HepG2 (cell line): ENCODE measurements at regions not wholly inside any gene's neighbourhood (a gene's known extent, or its start where the extent isn't known, plus 50 kb on each side); places are given as distances from the start of the nearest gene placed in this dataset.

Experiments
- ATAC-seq: fragments of 200-7000 bp; cut with Tn5 transposase; 3 replicates; pipeline ENCODE4 v1.9.1; 2020; ENCODE audit warnings: mild to moderate bottlenecking, moderate library complexity
- BruUV-seq: library from RNA; stranded (reverse); fragments of 400-500 nt; replicated peaks from 2 replicates; lab custom pipeline; 2021; lab: Mats Ljungman, UMichigan
- CTCF ChIA-PET: fragments of 300-600 bp; formaldehyde crosslinking; extraction: SDS; loops from one replicate; lab custom pipeline; 2021; ENCODE audit warnings: low total read pairs, inconsistent platforms, low intra/inter-chr PET ratio; lab: Yijun Ruan, JAX
- POLR2A ChIA-PET: fragments of 350-600 bp; sonication (Branson Sonifier 250); formaldehyde crosslinking; loops from one replicate; lab custom pipeline; 2020; ENCODE audit warnings: antibody characterized with exemption, inconsistent platforms; lab: Yijun Ruan, JAX
- DNase-seq: peaks from one replicate; pipeline ENCODE4 v3.0.0-alpha.2; 2015; ENCODE audit warnings: low spot score
- FAIRE-seq: peaks from 3 replicates; lab custom pipeline; 2011; peaks lifted over from hg19 to GRCh38; lab: Jason Lieb, UNC
- H2AFZ ChIP-seq: one replicate; pipeline ENCODE4 v1.6.1; 2011; ENCODE audit warnings: low read length, inconsistent platforms
- H3K27ac ChIP-seq: fragments of 300-600 bp; 3 replicates; pipeline ENCODE4 v1.8.0; 2011; ENCODE audit warnings: mixed run types, mild to moderate bottlenecking, mixed read lengths, low read length, inconsistent platforms; ENCODE audit not compliant: insufficient read depth; ENCODE audit errors: extremely low read length
- H3K27me3 ChIP-seq, 2 experiments: fragments of 200-600 bp in 1 of 2; 2 replicates in 1 of 2; 3 replicates in 1 of 2; pipeline versions ENCODE4 v1.6.0 to v1.8.0; 2011; ENCODE audit warnings: low read length in 2 of 2, mild to moderate bottlenecking in 2 of 2, moderate library complexity in 2 of 2, inconsistent platforms in 1 of 2; ENCODE audit not compliant: insufficient read depth in 2 of 2, control insufficient read depth in 1 of 2
- H3K36me3 ChIP-seq, 2 experiments: fragments of 200-600 bp in 1 of 2; replicated peaks in 1 of 2; 2 replicates in 1 of 2; 3 replicates in 1 of 2; pipeline versions ENCODE4 v1.5.1 to v1.8.0; 2011; ENCODE audit warnings: low read length in 2 of 2, inconsistent platforms in 1 of 2; ENCODE audit not compliant: insufficient read depth in 2 of 2, control insufficient read depth in 1 of 2
- H3K4me1 ChIP-seq: 2 replicates; pipeline ENCODE4 v1.5.1; 2012; ENCODE audit warnings: low read length, inconsistent platforms; ENCODE audit not compliant: insufficient read depth
- H3K4me2 ChIP-seq: 2 replicates; pipeline ENCODE4 v1.6.0; 2011; ENCODE audit warnings: low read depth, low read length, inconsistent platforms
- H3K4me3 ChIP-seq, 3 experiments: fragments of 200-600 bp in 1 of 3; sonication (generic), shearing (Covaris generic) in 1 of 3; replicated peaks in 1 of 3; 2 replicates each; pipeline ENCODE4 v1.5.1; 2011 to 2016; ENCODE audit warnings: low read length in 3 of 3, inconsistent platforms in 2 of 3, low read depth in 2 of 3, mild to moderate bottlenecking in 2 of 3, control low read depth in 1 of 3, mixed read lengths in 1 of 3; ENCODE audit not compliant: insufficient read depth in 1 of 3
- H3K79me2 ChIP-seq: one replicate; pipeline ENCODE4 v1.6.1; 2011; ENCODE audit warnings: low read length, inconsistent platforms; ENCODE audit not compliant: insufficient read depth
- H3K9ac ChIP-seq: 2 replicates; pipeline ENCODE4 v1.6.0; 2011; ENCODE audit warnings: mild to moderate bottlenecking, low read depth, low read length, inconsistent platforms; ENCODE audit not compliant: insufficient read depth
- H3K9me3 ChIP-seq: 2 replicates; pipeline ENCODE4 v1.5.1; 2012; ENCODE audit warnings: mild to moderate bottlenecking, low read length
- H4K20me1 ChIP-seq: 2 replicates; pipeline ENCODE4 v1.6.0; 2011; ENCODE audit warnings: inconsistent platforms, mild to moderate bottlenecking, low read length, moderate library complexity; ENCODE audit not compliant: insufficient read depth
- CHCHD3 ChIP-seq: sonication (generic); formaldehyde crosslinking; IDR thresholded peaks from 2 replicates; pipeline ENCODE4 v1.8.0; 2022; ENCODE audit warnings: mild to moderate bottlenecking, missing genetic modification reagents, moderate library complexity
- FLYWCH1 ChIP-seq: sonication (generic); formaldehyde crosslinking; IDR thresholded peaks from 2 replicates; pipeline ENCODE4 v1.8.1; 2023; ENCODE audit warnings: mild to moderate bottlenecking, missing genetic modification reagents
- HES4 ChIP-seq: sonication (generic); formaldehyde crosslinking; IDR thresholded peaks from 2 replicates; pipeline ENCODE4 v1.9.0; 2021; ENCODE audit warnings: mild to moderate bottlenecking, missing genetic modification reagents, borderline replicate concordance
- HMG20B ChIP-seq: conservative IDR thresholded peaks from 2 replicates; pipeline ENCODE4 v1.6.1; 2016; ENCODE audit warnings: missing genetic modification reagents, missing compliant biosample characterization
- MAFK ChIP-seq, 2 experiments: IDR thresholded peaks in 1 of 2; conservative IDR thresholded peaks in 1 of 2; 2 replicates each; pipeline ENCODE4 v1.6.1; 2011; ENCODE audit warnings: improper control_type of control experiment in 2 of 2, low read length in 2 of 2
- PAXIP1 ChIP-seq: sonication (generic); formaldehyde crosslinking; conservative IDR thresholded peaks from 2 replicates; pipeline ENCODE4 v1.4.0; 2020; ENCODE audit warnings: mild to moderate bottlenecking, missing genetic modification reagents, moderate library complexity
- PRDM4 ChIP-seq: sonication (generic); formaldehyde crosslinking; IDR thresholded peaks from 2 replicates; pipeline ENCODE4 v1.9.0; 2021; ENCODE audit warnings: missing genetic modification reagents, borderline replicate concordance
- PRMT3 ChIP-seq: sonication (generic); formaldehyde crosslinking; IDR thresholded peaks from 2 replicates; pipeline ENCODE4 v1.8.1; 2022; ENCODE audit warnings: low read depth, mild to moderate bottlenecking, moderate library complexity, missing genetic modification reagents, borderline replicate concordance
- ZNF430 ChIP-seq: sonication (generic); formaldehyde crosslinking; IDR thresholded peaks from 2 replicates; pipeline ENCODE4 v1.9.0; 2021; ENCODE audit warnings: mild to moderate bottlenecking, missing genetic modification reagents
- ZNF557 ChIP-seq: sonication (generic); formaldehyde crosslinking; IDR thresholded peaks from 2 replicates; pipeline ENCODE4 v1.4.0; 2020; ENCODE audit warnings: missing genetic modification reagents
- ZNF660 ChIP-seq: sonication (generic); formaldehyde crosslinking; IDR thresholded peaks from 2 replicates; pipeline ENCODE4 v1.5.1; 2020; ENCODE audit warnings: mild to moderate bottlenecking, low read depth, missing genetic modification reagents, borderline replicate concordance
- WGBS: methylation state at CpG from one replicate; pipeline ENCODE4 v1.1.6; 2017; ENCODE audit warnings: low lambda C conversion rate; 5-methylcytosine and 5-hydroxymethylcytosine counted together
- in situ Hi-C: cut with HindIII; loops from 2 replicates; pipeline ENCODE4 v1.10.0; 2017; ENCODE audit warnings: low pct_unique_long_range_greater_than_20kb; ENCODE audit not compliant: extremely low pct_ligation_motif_present
- intact Hi-C: fragments of 100-400 bp; cut with micrococcal nuclease; formaldehyde crosslinking; loops from one replicate; pipeline ENCODE4 v1.10.0; 2022; ENCODE audit not compliant: unreplicated experiment

DNA sequence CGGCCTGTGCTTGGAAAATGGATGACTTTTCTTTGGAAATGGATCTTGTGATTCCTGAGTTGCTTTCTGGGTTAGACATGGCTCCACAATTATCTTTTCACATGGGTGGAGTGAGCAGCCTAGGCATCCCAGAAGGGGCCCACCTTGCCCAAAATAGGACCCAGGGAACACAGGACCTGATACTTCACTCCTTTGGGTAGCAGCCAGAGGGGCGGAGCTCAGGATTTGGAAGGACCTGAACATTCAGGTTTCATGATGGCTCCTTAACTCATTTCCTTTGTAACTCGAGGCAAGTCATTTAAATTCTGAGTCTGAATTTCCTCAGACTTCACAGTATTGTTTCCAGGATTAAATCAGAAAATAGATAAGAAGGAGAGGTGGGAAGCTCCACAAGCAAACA is 178.3 kb upstream of the ZMIZ1 start:
- ATAC-seq: no peak
- H3K4me2 ChIP-seq: no peak overlapping the region
- DNase-seq: no peak
- H3K4me1 ChIP-seq: peaks cover 17% of the 10 kb centered on the region
- H3K9ac ChIP-seq: no peak overlapping the region
- H2AFZ ChIP-seq: no peak overlapping the region
- BruUV-seq: no TSS peak
- no peak for FAIRE-seq
- ChIA-PET POLR2A (no interaction called here), CTCF (no interaction called here)
- no peaks in the 10 kb centered on the region for H3K36me3 ChIP-seq
- TF ChIP-seq MAFK (conservative IDR thresholded peaks at IDR 0.05 in 1 of 2, IDR thresholded peaks at IDR 0.05 in 1 of 2; ENCODE audit: low read length in 2 of 2) (no peak), FLYWCH1 (CRISPR knock-in tag) (no peak), PAXIP1 (CRISPR knock-in tag) (no peak), HMG20B (CRISPR knock-in tag) (no peak), HES4 (CRISPR knock-in tag) (no peak)
- WGBS: 17% methylated on average over 3 of the region's 3 CpGs
- intact Hi-C loops (no loop called here), in situ Hi-C loops (no loop called here)
- no peaks in the 10 kb centered on the region for H4K20me1 ChIP-seq
- H3K27ac ChIP-seq: no peak overlapping the region
- H3K9me3 ChIP-seq: peaks cover 11% of the 10 kb centered on the region
- no peak overlapping the region for H3K4me3 ChIP-seq
- no peaks in the 10 kb centered on the region for H3K79me2 ChIP-seq
- H3K27me3 ChIP-seq: peaks cover 0 to 37% of the 10 kb centered on the region in 2 experiments; a peak in 3 of 5 replicates

DNA sequence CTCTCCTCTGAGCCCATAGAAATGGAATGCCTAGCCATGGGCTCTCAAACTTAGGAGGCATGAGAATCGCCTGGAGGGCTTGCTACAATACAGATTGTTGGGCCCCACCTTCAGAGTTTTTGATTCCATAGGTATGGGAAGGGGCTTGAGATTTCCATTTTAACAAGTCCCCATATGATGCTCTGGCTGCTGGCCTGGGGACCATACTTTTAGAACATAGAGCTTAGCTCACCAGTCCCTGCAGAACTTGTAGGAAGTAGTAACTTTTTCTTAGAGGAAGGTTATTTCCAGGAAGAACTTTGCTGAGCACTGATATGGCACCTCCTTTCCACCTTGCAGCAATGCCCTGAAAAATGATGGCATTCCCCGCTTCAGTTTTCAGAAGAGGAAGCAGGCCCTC is 177.0 kb upstream of the ZMIZ1 start:
- ATAC-seq: no peak
- BruUV-seq: no TSS peak
- DNase-seq: no peak
- no peak overlapping the region for H2AFZ ChIP-seq
- H3K9ac ChIP-seq: no peak overlapping the region
- no peaks in the 10 kb centered on the region for H3K36me3 ChIP-seq
- H3K79me2 ChIP-seq: no peaks in the 10 kb centered on the region
- H3K27me3 ChIP-seq: peaks cover 0 to 44% of the 10 kb centered on the region in 2 experiments; a peak in 3 of 5 replicates
- TF ChIP-seq CHCHD3 (CRISPR knock-in tag) (no peak), ZNF660 (CRISPR knock-in tag) (no peak), PRMT3 (CRISPR knock-in tag) (no peak), ZNF430 (CRISPR knock-in tag) (no peak), PRDM4 (CRISPR knock-in tag) (no peak), ZNF557 (CRISPR knock-in tag) (no peak)
- TF ChIP-seq, all 625 proteins: peak for 0
- H3K27ac ChIP-seq: no peak overlapping the region
- CTCF ChIA-PET: no interaction called here
- 30% methylated on average over 2 of the region's 2 CpGs for WGBS
- H3K4me1 ChIP-seq: peaks cover 24% of the 10 kb centered on the region
- POLR2A ChIA-PET: no interaction called here
- H3K4me3 ChIP-seq: no peak overlapping the region
- H3K9me3 ChIP-seq: peaks cover 2% of the 10 kb centered on the region; the same call in 1 of the 2 replicates
- no peak for FAIRE-seq
- H4K20me1 ChIP-seq: no peaks in the 10 kb centered on the region
- intact Hi-C loops (no loop called here), in situ Hi-C loops (no loop called here)
- H3K4me2 ChIP-seq: no peak overlapping the region
